ENCODE measurements at regions not wholly inside any gene's neighbourhood (a gene's known extent, or its start where the extent isn't known, plus 50 kb on each side); places are given as distances from the start of the nearest gene placed in this dataset.

DNA sequence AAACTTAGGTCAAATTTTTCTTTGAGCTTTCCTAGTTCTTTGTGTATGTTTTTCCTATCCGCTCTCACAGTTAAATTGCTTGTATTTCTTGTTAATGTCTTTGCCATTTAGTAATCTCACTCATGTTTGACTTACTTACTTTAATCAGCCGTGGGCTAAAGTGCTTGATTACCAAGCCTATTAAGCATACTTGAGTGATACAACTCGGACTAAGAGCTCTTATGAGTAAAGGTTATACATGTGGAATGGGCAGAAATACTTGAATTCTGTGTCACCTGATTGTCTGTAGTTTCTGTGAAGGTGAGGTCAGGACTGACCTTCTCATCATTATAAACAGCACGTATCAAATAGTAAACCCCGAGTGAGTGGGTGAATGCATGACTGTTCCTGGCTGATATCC lies 664.5 kb downstream of the PDHA2 start:
- no peaks in the 10 kb centered on the region for H3K9me3 ChIP-seq (ENCODE audit: control insufficient read depth in 2 of 3, insufficient read depth in 1 of 3, low read length in 3 of 3)
- FAIRE-seq, result no peak
- H3K4me1 ChIP-seq (ENCODE audit: control insufficient read depth in 2 of 3, insufficient read depth in 2 of 3, low read depth in 1 of 3, low read length in 3 of 3), result no peaks in the 10 kb centered on the region
- no peak overlapping the region for H3K4me3 ChIP-seq (ENCODE audit: low read length in 3 of 3)
- H3K36me3 ChIP-seq (ENCODE audit: control insufficient read depth in 2 of 3, insufficient read depth in 3 of 3, low read length in 3 of 3), result no peaks in the 10 kb centered on the region
- no peaks in the 10 kb centered on the region for H3K27me3 ChIP-seq (ENCODE audit: control insufficient read depth, insufficient read depth, low read length)
- intact Hi-C loops (cut with DNase I), result no loop called here
- no peak overlapping the region for H3K27ac ChIP-seq (ENCODE audit: low read depth in 2 of 2, low read length in 2 of 2)
- no peak for DNase-seq
- TF ChIP-seq, protein P1, sequence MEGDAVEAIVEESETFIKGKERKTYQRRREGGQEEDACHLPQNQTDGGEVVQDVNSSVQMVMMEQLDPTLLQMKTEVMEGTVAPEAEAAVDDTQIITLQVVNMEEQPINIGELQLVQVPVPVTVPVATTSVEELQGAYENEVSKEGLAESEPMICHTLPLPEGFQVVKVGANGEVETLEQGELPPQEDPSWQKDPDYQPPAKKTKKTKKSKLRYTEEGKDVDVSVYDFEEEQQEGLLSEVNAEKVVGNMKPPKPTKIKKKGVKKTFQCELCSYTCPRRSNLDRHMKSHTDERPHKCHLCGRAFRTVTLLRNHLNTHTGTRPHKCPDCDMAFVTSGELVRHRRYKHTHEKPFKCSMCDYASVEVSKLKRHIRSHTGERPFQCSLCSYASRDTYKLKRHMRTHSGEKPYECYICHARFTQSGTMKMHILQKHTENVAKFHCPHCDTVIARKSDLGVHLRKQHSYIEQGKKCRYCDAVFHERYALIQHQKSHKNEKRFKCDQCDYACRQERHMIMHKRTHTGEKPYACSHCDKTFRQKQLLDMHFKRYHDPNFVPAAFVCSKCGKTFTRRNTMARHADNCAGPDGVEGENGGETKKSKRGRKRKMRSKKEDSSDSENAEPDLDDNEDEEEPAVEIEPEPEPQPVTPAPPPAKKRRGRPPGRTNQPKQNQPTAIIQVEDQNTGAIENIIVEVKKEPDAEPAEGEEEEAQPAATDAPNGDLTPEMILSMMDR (IDR thresholded peaks at IDR 0.05; ENCODE audit: borderline replicate concordance, extremely low read depth, insufficient read depth), result no peak
- no peak overlapping the region for H3K9ac ChIP-seq (ENCODE audit: low read length in 3 of 3)

DNA sequence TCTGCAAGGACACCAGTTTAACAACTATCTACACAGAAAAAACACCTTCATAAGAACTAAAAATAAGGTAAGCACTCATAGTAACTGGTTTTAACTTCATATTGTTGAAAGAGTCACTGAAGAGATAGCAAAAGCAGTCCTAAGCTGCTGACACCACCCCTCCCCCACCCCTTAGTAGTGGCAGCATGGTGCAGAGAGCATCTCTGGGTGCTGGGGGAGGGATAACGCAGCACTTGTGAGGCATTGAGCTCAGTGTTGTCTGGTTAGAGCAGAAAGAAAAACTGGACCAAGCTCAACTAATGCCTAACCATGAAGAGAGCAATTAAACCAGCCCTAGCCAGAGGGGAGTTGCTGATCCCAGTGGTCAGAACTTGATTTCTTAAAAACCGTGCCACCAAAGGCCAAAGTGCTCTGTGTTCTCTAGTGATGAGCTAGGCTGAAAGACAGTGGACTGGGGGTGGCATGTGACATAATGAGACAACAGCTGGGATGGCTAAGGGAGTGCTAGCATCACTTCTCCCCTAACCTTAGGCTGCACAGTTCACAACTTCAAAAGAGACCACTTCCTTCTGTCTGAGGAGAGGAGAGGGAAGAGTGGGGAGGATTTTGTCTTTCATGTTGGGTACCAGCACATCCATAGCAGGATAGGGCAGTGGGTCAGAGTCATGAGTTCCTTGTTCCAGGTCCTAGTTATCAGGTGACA lies 669.3 kb downstream of the PDHA2 start:
- Histone ChIP-seq H3K27me3 (ENCODE audit: control insufficient read depth, insufficient read depth, low read length) (no peaks in the 10 kb centered on the region), H3K27ac (ENCODE audit: low read depth in 2 of 2, low read length in 2 of 2) (no peak overlapping the region), H3K9me3 (ENCODE audit: control insufficient read depth in 2 of 3, insufficient read depth in 1 of 3, low read length in 3 of 3) (no peaks in the 10 kb centered on the region), H3K4me1 (ENCODE audit: control insufficient read depth in 2 of 3, insufficient read depth in 2 of 3, low read depth in 1 of 3, low read length in 3 of 3) (no peaks in the 10 kb centered on the region), H3K36me3 (ENCODE audit: control insufficient read depth in 2 of 3, insufficient read depth in 3 of 3, low read length in 3 of 3) (no peaks in the 10 kb centered on the region), H3K4me3 (ENCODE audit: low read length in 3 of 3) (no peak overlapping the region), H3K9ac (ENCODE audit: low read length in 3 of 3) (no peak overlapping the region)
- intact Hi-C loops (cut with DNase I), result no loop called here
- DNase-seq (no peak), FAIRE-seq (no peak)
- TF ChIP-seq, protein P1 (IDR thresholded peaks at IDR 0.05; ENCODE audit: borderline replicate concordance, extremely low read depth, insufficient read depth), result no peak

DNA sequence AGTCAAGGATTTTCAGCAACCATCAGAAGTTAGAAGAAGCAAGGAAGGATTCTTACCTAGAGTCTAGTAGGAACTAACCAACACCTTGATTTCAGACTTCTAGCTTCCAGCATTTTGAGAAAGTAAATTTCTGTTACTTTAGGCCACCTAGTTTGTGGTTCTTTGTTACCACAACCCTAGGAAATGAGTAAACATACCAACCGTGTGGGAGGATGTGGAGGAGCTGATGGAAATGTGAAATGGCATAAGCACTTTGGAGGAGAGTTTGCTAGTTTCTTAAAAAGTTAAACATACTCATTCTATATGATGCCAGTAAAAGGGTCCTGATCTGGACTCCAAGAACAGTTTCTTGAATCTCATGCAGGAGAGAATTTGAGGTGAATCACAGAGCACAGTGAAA lies 679.4 kb downstream of the PDHA2 start:
- no peaks in the 10 kb centered on the region for H3K4me1 ChIP-seq (ENCODE audit: control insufficient read depth in 2 of 3, insufficient read depth in 2 of 3, low read depth in 1 of 3, low read length in 3 of 3)
- TF ChIP-seq, protein P1 (IDR thresholded peaks at IDR 0.05; ENCODE audit: borderline replicate concordance, extremely low read depth, insufficient read depth), result no peak
- no peaks in the 10 kb centered on the region for H3K9me3 ChIP-seq (ENCODE audit: control insufficient read depth in 2 of 3, insufficient read depth in 1 of 3, low read length in 3 of 3)
- DNase-seq (no peak), FAIRE-seq (no peak)
- H3K27ac ChIP-seq (ENCODE audit: low read depth in 2 of 2, low read length in 2 of 2), result no peak overlapping the region
- intact Hi-C loops (cut with DNase I), result no loop called here
- H3K36me3 ChIP-seq (ENCODE audit: control insufficient read depth in 2 of 3, insufficient read depth in 3 of 3, low read length in 3 of 3), result no peaks in the 10 kb centered on the region
- H3K4me3 ChIP-seq (ENCODE audit: low read length in 3 of 3), result no peak overlapping the region
- H3K27me3 ChIP-seq (ENCODE audit: control insufficient read depth, insufficient read depth, low read length), result no peaks in the 10 kb centered on the region
- H3K9ac ChIP-seq (ENCODE audit: low read length in 3 of 3), result no peak overlapping the region

Data from kidney (tissue), 13 donors.